GM23248 (cell line): ENCODE measurements at regions not wholly inside any gene's neighbourhood (a gene's known extent, or its start where the extent isn't known, plus 50 kb on each side); places are given as distances from the start of the nearest gene placed in this dataset.

Experiments
- DNase-seq: peaks from one replicate; pipeline ENCODE4 v3.0.0-alpha.2; 2015
- H2AFZ ChIP-seq: fragments of 200-600 bp; sonication (generic); 2 replicates; pipeline ENCODE4 v1.6.1; 2016; ENCODE audit warnings: antibody characterized with exemption
- H3F3A ChIP-seq: fragments of 200-600 bp; sonication (generic); 2 replicates; pipeline ENCODE4 v1.6.1; 2016; ENCODE audit warnings: mild to moderate bottlenecking, antibody characterized with exemption, mixed run types; ENCODE audit not compliant: insufficient read depth
- H3K27ac ChIP-seq: fragments of 200-600 bp; sonication (generic); 2 replicates; pipeline ENCODE4 v1.5.1; 2016; ENCODE audit warnings: mild to moderate bottlenecking
- H3K27me3 ChIP-seq: fragments of 200-600 bp; sonication (generic); replicated peaks from 2 replicates; pipeline ENCODE4 v1.6.1; 2016; ENCODE audit warnings: mild to moderate bottlenecking; ENCODE audit not compliant: insufficient read depth
- H3K36me3 ChIP-seq: fragments of 200-600 bp; sonication (generic); 2 replicates; pipeline ENCODE4 v1.6.1; 2016; ENCODE audit warnings: low read depth, mild to moderate bottlenecking
- H3K4me1 ChIP-seq: fragments of 200-600 bp; sonication (generic); 2 replicates; pipeline ENCODE4 v1.6.1; 2016; ENCODE audit warnings: mild to moderate bottlenecking; ENCODE audit not compliant: insufficient read depth
- H3K4me2 ChIP-seq: fragments of 200-600 bp; sonication (generic); one replicate; pipeline ENCODE4 v1.6.1; 2016; ENCODE audit warnings: mild to moderate bottlenecking; ENCODE audit not compliant: unreplicated experiment
- H3K4me3 ChIP-seq: fragments of 200-600 bp; sonication (generic); 2 replicates; pipeline ENCODE4 v1.5.1; 2016; ENCODE audit warnings: mild to moderate bottlenecking
- H3K79me2 ChIP-seq: fragments of 200-600 bp; sonication (generic); 2 replicates; pipeline ENCODE4 v1.6.1; 2016; ENCODE audit warnings: mild to moderate bottlenecking; ENCODE audit not compliant: insufficient read depth
- H3K9ac ChIP-seq: fragments of 200-600 bp; sonication (generic); 2 replicates; pipeline ENCODE4 v1.6.1; 2016; ENCODE audit warnings: mild to moderate bottlenecking
- H3K9me2 ChIP-seq: fragments of 200-600 bp; sonication (generic); 2 replicates; pipeline ENCODE4 v1.6.1; 2016; ENCODE audit warnings: mixed run types, mild to moderate bottlenecking, moderate library complexity; ENCODE audit not compliant: insufficient read depth
- H3K9me3 ChIP-seq: fragments of 200-600 bp; sonication (generic); one replicate; pipeline ENCODE4 v1.6.1; 2017; ENCODE audit warnings: low read depth
- H4K20me1 ChIP-seq: fragments of 200-600 bp; sonication (generic); 2 replicates; pipeline ENCODE4 v1.6.0; 2016; ENCODE audit not compliant: insufficient read depth
- EZH2 ChIP-seq: fragments of 200-600 bp; sonication (generic); IDR thresholded peaks from 2 replicates; pipeline ENCODE4 v1.6.1; 2018; ENCODE audit warnings: antibody characterized with exemption, mild to moderate bottlenecking; ENCODE audit not compliant: insufficient read depth, poor library complexity, severe bottlenecking
- EZH2phosphoT487 ChIP-seq: fragments of 200-600 bp; sonication (generic); IDR thresholded peaks from 2 replicates; pipeline ENCODE4 v1.6.1; 2018; ENCODE audit warnings: antibody characterized with exemption, moderate library complexity, mild to moderate bottlenecking, low read depth; ENCODE audit not compliant: insufficient read depth
- WGBS, 2 experiments: methylation state at CpG; one replicate each; pipeline ENCODE4 v1.1.6; 2015 to 2017; ENCODE audit warnings: low lambda C conversion rate in 2 of 2, low coverage in 1 of 2; ENCODE audit errors: missing lambda C conversion rate in 2 of 2; 5-methylcytosine and 5-hydroxymethylcytosine counted together
- in situ Hi-C: fragments of 300-500 bp; cut with MboI; formaldehyde crosslinking; loops from 2 replicates; pipeline ENCODE4 v1.15.0; 2020

DNA sequence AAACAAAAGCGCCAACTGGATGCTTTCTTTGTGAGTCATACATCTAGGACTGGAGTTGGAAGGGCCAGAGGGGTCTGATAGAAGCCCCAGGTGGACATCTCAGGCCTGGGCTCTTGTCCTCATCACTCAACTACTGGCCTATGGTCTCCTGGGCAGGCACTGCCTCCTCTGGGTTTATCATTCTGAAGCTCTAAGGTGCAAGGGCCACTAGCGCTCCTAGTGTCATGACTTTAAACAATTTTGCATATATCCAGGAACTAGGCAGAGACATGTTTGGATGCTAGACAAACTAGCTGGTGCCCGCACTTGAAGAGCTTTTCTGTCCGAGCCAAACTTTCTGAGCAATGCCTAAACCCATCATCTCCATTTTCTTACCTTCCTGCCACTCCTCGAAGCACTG, 72.3 kb downstream of the CD164 start:
- no peaks in the 10 kb centered on the region for H3K27me3 ChIP-seq
- TF ChIP-seq EZH2phosphoT487: no peak
- H3F3A ChIP-seq: peaks cover 7% of the 10 kb centered on the region; the same call in 1 of the 2 replicates
- H4K20me1 ChIP-seq: no peaks in the 10 kb centered on the region
- no peak overlapping the region for H3K4me3 ChIP-seq
- no peaks in the 10 kb centered on the region for H3K36me3 ChIP-seq
- no peak overlapping the region for H3K4me2 ChIP-seq
- no peaks in the 10 kb centered on the region for H3K9me2 ChIP-seq
- H3K79me2 ChIP-seq: no peaks in the 10 kb centered on the region
- no peak overlapping the region for H3K9ac ChIP-seq
- no peak overlapping the region for H2AFZ ChIP-seq
- H3K27ac ChIP-seq: no peak overlapping the region
- no peak for DNase-seq
- 84 to 86% methylated on average over 5 of the region's 5 CpGs for WGBS, 2 experiments
- H3K4me1 ChIP-seq: peaks cover 10% of the 10 kb centered on the region; the same call in 1 of the 2 replicates
- in situ Hi-C loops: no loop called here
- no peaks in the 10 kb centered on the region for H3K9me3 ChIP-seq

DNA sequence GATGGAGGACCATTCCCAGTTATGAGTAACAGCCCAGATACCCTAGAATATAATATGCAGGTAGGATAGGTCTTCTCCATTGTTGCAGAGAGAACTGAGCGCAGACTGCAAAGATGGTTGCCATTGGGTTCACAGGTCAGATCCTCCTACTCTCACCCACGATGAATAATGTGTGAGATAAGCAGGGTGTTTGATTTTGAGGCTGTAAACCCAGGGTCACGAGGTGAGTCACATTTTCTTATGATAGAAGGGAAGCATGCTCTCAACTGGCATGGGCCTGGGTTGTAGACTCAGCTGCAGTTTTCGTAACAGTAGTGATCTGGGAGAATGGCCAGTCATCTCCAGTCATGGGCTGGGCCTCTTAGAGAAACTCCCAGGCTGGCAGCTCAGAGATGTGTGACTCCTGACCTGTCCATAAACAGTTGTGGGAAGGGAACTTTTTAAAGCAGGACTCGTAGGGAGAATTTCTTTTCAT, 74.2 kb downstream of the CD164 start:
- H2AFZ ChIP-seq: no peak overlapping the region
- no peaks in the 10 kb centered on the region for H3K9me2 ChIP-seq
- H3K27ac ChIP-seq: peak overlapping the region; percentile 50
- H3K9me3 ChIP-seq: no peaks in the 10 kb centered on the region
- peaks cover 16% of the 10 kb centered on the region; the same call in 1 of the 2 replicates for H3K4me1 ChIP-seq
- H4K20me1 ChIP-seq: no peaks in the 10 kb centered on the region
- no peak overlapping the region for H3K4me2 ChIP-seq
- DNase-seq: peak; percentile 97
- no peak overlapping the region for H3K4me3 ChIP-seq
- 0 out of 2 replicates have a peak overlapping the region, but pooled peaks have one; percentile 16 for H3K9ac ChIP-seq
- in situ Hi-C loops: no loop called here
- no peaks in the 10 kb centered on the region for H3K27me3 ChIP-seq
- no peaks in the 10 kb centered on the region for H3K79me2 ChIP-seq
- WGBS, 2 experiments: 24 to 28% methylated on average over 5 of the region's 5 CpGs
- peaks cover 7% of the 10 kb centered on the region; the same call in 1 of the 2 replicates for H3F3A ChIP-seq
- no peaks in the 10 kb centered on the region for H3K36me3 ChIP-seq
- TF ChIP-seq EZH2phosphoT487 (no peak), EZH2 (no peak)

DNA sequence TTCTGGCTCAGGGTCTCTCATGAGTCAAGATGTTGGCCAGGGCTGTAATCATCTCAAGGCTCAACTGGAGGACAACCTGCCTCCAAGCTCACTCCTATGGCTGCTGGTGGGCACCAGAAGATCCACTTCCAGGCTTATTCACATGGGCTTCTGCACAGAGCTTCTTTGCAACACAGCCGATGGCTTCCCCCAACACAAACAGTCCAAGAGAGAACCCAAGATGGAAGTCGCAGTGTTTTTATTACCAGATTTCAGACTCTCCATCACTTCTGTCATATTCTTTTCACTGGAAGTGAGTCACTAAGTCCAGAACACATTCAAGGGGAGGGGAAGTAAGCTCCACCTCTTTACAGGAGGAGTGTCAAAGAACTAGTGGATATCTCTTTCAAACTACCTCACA, 75.5 kb downstream of the CD164 start:
- no peaks in the 10 kb centered on the region for H3K9me2 ChIP-seq
- DNase-seq: no peak
- no peaks in the 10 kb centered on the region for H3K36me3 ChIP-seq
- H3K9ac ChIP-seq: no peak overlapping the region
- H3F3A ChIP-seq: peaks cover 7% of the 10 kb centered on the region; the same call in 1 of the 2 replicates
- 94 to 100% methylated on average over 2 of the region's 2 CpGs for WGBS, 2 experiments
- H3K4me1 ChIP-seq: peaks cover 16% of the 10 kb centered on the region; the same call in 1 of the 2 replicates
- no peak overlapping the region for H2AFZ ChIP-seq
- H3K9me3 ChIP-seq: no peaks in the 10 kb centered on the region
- no peak overlapping the region for H3K27ac ChIP-seq
- no peak overlapping the region for H3K4me2 ChIP-seq
- no peaks in the 10 kb centered on the region for H3K27me3 ChIP-seq
- no peaks in the 10 kb centered on the region for H3K79me2 ChIP-seq
- H4K20me1 ChIP-seq: no peaks in the 10 kb centered on the region
- in situ Hi-C loops: no loop called here
- TF ChIP-seq EZH2phosphoT487: no peak
- TF ChIP-seq EZH2: no peak
- H3K4me3 ChIP-seq: no peak overlapping the region

DNA sequence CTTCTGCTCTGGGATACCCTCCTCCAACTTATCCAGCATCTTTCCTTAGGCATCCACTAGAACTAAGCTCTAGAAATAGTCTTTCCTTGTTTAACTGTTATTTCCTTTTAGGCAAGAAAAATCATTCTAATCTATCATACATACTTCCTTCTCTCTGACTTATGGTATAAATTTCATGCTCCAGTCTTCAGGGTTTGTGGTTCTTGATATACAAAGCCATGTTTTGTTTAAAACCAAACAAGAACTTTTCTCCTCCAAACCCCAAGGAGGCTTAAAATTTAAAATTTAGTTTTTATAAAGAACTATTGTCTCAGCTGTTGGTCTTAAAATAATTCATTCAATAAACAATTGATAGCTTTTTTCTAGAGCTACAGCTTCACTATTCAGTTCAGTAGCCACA, 77.2 kb downstream of the CD164 start:
- peaks cover 7% of the 10 kb centered on the region; the same call in 1 of the 2 replicates for H3F3A ChIP-seq
- H3K4me2 ChIP-seq: no peak overlapping the region
- H3K79me2 ChIP-seq: no peaks in the 10 kb centered on the region
- no peak for TF ChIP-seq EZH2
- no peak for TF ChIP-seq EZH2phosphoT487
- no peak overlapping the region for H3K27ac ChIP-seq
- in situ Hi-C loops: no loop called here
- H3K4me3 ChIP-seq: no peak overlapping the region
- no peaks in the 10 kb centered on the region for H3K9me3 ChIP-seq
- H4K20me1 ChIP-seq: no peaks in the 10 kb centered on the region
- H3K27me3 ChIP-seq: no peaks in the 10 kb centered on the region; the same call in 1 of the 2 replicates
- H3K9me2 ChIP-seq: no peaks in the 10 kb centered on the region
- peaks cover 16% of the 10 kb centered on the region; the same call in 1 of the 2 replicates for H3K4me1 ChIP-seq
- H3K36me3 ChIP-seq: no peaks in the 10 kb centered on the region
- no peak overlapping the region for H3K9ac ChIP-seq
- no peak for DNase-seq
- no peak overlapping the region for H2AFZ ChIP-seq
